ENCODE measurements at regions not wholly inside any gene's neighbourhood (a gene's known extent, or its start where the extent isn't known, plus 50 kb on each side); places are given as distances from the start of the nearest gene placed in this dataset.
A peak's percentile ranks its signal among the peaks of the same experiment; 100 is the strongest.

DNA sequence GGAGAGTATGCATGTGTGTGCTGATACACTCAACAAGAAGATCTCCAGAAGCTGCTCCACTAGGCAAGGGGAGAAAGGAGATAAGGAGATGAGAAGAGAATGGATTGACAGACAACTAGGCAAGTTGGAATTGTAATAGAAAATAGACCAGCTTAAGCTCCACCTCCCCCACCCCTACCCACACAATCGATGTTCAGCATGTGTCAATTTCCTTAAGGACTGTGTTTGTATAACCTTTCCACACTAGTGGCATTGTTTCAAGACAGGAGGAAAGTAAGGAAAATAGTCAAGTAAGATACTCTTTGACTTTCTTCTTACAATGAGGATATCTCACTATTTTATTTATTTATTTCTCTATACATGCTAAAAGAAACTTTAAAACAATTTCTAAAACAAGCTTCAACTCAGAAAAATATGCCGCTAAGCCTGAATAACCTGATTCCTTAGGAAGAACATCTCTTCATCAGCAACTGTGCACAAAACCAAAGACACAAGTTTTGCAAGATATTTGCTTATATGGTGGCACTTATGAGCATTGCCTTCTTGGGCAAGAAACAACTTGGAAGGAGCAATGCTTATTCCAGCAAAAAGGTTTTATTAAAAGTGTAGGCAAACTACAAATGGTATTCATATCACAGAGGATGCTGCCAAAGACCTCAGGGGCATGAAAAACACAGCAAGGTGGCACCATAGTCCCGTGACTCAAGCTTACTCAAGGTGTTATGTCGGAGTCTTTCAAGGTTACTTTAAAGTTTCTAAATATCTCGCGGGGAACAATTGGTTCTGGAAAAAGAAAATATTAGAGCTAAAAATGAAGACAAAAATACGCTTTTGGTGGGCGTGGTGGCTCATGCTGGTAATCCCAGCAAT is 249.1 kb downstream of the COL12A1 start:
- no peak for DNase-seq (ENCODE audit: low read depth in 2 of 3, low spot score in 2 of 3)

DNA sequence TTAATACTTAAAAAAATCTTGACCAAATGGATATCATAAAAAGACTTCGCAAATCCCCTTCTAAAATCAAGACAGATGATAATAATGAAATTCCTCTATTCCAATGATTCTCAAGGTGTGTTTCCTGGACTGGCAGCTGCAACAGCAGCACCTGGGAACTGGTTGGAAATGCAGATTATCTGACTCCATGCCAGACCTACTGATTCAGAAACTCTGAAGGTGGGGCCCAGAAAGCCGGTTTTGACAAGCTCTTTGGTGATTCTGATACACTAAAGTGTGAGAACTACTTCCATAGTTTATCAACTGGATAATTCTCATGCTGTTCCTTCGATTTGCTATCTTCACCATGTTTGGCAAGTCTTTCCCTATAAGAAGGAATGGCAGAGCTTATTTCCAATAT is 252.1 kb downstream of the COL12A1 start:
- no peak for DNase-seq (ENCODE audit: low read depth in 2 of 3, low spot score in 2 of 3)

DNA sequence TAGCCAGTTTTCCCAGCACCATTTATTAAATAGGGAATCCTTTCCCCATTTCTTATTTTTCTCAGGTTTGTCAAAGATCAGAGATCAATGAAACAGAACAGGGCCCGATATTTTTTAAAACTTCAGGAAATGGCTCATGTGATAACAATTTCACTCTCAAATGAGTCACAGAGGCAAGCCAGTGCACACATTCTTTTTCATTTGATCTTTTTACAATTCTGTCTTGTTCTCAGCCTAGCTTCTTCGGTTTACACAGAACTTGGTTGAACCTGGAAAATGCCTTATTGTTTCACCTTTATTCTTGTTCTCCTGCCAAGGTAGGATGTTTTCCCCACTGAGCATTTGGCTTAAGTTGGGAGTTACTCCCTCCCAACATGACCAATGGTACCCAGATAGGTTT is 258.9 kb downstream of the COL12A1 start:
- DNase-seq (ENCODE audit: low read depth in 2 of 3, low spot score in 2 of 3): no peak

DNA sequence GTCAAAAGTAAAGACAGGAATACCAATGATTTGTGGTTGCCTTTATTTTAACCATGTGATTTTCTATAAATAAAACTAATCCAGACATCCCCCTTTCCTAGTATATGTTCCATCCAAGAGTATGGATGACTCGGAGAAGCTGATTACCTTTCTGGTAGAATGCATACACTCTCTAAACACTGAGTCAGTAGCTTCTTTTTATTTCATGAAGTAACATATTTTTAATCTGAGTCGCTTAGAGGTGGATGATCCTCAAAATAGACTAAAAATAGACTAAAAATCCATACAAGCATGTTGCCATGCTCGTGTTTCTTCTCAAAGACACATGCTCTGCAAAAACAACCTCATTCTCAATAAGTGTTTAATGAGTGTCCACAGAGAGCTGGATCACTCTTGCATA is 263.7 kb downstream of the COL12A1 start:
- no peak for DNase-seq (ENCODE audit: low read depth in 2 of 3, low spot score in 2 of 3)

DNA sequence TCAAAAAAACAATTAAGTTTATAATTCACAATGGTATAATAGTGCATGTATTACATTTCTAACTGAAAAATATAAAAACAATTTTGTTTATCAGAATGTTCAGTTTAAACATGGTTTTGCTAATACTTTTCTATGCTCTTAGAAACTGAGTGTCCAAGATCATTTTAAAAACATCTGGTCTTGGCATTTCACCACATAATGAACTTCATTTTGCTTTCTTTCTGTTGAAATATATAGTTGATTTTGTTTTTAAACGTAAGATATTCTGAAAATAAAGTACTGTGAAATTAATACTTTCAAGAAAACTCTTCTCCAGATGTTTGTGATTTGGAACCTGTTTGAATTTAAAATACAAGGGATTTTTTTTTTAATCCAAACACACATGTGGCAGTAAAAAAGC is 264.4 kb downstream of the COL12A1 start:
- no peak for DNase-seq (ENCODE audit: low read depth in 2 of 3, low spot score in 2 of 3)

DNA sequence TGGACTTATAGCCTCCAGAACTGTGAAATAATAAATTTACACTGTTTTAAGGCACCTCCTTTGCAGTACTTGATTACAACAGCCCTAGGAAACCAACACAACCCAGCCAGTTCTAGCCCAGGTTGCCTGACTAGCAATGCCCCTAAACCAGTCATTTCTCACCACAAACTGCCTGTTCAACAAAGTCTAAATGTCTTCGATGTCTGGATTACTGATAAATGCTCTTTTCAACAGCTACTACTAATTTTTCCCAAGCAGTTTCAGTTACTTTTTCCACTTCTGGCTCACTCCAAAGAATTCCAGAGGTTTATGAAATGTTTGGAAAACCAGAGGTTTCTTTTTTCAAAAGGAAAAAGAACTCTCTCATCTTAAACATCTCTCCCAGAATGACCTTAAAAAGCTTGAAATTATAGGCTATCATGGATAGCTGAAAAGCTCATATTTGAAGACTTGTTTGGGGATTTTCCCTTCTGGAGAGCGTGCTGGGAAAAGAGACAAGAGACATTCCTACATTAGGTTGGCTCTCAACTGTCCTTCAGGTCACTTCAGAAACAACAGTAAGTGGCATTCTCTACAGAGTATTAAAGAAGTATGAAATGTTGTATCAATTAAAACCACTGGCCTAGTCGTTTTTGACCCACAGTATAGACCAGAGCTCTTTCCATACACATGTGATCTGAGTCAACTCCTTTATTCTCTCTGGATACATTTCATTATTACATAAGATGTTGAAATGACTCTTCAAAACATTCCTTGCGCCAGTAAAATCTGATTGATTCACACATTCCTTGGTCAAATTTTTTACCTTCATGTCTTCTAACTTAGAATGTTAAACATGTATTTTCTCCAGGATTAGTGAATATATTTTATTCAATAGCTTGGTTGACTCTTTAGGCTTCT is 265.9 kb downstream of the COL12A1 start:
- DNase-seq (ENCODE audit: low read depth in 2 of 3, low spot score in 2 of 3): no peak

DNA sequence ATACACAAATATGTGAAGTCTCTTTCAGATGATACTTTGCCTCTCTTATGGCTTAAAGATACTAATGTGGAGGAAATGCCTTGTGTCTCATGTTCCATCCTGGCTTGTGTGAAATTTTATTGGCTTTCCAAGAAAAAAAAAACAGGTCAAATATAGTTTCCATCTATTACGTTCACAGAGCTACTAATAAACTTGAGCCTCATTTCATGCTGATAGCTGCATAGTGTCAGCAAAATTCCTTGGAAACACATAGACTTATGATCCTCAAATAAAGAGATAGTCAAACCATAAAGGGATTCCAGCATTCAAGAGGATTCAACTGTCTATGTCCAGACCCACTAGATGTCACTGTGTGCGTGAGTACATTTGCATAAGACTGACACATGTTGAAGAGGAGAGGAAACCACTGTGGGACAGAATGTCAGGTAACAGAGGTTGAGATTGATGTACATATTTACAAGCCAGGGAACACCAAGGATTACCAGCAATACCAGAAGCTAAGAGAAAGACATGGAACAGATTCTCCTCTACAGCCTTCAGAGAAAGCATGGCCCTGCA is 266.6 kb downstream of the COL12A1 start:
- no peak for DNase-seq (ENCODE audit: low read depth in 2 of 3, low spot score in 2 of 3)

DNA sequence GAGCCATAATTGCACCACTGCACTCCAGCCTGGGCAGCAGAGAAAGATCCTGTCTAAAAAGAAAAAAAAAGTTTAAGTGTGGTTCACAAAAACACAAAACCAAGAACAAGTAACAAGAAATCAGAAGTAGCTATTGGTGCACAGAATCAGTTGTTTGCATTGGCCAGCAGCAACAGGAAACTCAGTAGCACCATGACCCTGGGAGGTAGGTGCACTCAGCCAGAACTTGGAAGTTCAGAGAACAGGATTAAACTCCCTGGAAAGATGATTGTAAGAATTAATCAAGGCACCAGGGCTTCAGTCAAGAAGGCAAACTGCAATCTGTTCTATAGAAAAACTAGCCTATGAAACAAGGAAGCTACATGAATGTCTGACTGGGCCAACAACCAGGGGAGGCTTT is 267.9 kb downstream of the COL12A1 start:
- no peak for DNase-seq (ENCODE audit: low read depth in 2 of 3, low spot score in 2 of 3)

DNA sequence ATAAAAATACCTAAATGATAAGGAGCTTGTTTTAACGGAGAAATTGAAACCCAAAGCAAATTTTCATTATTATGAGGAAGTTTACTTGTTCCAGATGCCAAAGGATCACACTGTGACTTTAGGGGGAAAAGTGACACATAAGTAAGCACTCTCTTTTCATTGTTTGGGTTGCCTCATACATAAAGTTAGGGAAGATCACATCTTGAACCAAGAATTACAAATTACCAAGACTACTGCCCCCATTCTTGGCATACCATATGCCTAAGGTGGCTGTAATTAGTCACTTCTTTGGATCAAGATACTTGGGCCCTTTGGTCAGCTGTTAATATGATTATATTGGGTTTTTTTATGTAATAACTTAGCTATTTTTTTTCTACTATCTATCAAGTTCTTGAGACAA is 269.0 kb downstream of the COL12A1 start:
- no peak for DNase-seq (ENCODE audit: low read depth in 2 of 3, low spot score in 2 of 3)

DNA sequence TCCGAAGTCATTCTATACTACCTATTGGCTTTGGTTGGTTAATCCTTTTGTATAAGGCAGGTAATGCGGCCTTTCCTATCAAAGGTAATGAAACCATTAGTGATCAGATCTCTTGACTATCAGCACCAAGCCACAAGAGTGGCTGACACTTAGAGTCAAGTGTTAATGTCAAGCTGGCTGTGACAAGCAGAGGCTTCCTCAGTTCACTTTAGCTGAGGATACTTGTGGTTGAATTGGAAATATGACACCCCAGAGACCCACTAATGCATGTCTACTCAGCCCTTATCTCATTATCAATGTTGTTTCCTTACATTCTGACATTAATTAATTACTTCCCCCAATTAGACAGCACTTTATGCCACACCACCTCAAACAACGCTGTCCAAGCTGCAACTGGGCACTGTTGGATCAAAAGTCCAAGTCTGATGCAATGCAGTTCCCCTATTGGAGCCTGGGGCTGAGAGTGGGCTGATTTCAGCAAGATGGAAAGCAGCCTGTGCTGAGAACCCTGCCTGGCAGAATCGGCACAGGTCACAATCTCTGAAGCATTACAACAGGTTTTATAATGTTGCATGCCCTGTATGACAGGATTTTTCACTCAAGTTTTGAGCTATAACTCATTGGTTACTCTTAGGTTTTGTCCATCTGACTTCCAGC is 273.5 kb downstream of the COL12A1 start:
- DNase-seq (ENCODE audit: low read depth in 2 of 3, low spot score in 2 of 3): peak in 1 of 3 donors; percentile 8

DNA sequence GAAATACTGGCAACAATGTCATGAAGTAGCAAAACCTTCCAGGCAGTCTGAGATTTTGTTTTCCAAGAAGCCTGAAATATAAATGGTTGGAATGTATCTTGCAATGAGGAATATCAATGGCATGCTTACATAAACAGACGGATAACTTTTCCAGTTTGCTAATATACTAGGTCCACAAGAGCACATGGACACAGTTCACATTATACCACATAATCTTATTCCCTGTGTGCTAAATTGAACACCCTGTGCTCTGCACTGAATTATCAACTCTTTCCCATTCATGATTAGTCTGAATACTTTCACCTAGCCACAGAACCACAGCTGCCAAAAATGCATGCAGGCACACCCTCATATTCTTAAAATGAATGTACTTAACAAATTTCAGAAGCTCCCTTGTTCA is 274.3 kb downstream of the COL12A1 start:
- DNase-seq (ENCODE audit: low read depth in 2 of 3, low spot score in 2 of 3): no peak

DNA sequence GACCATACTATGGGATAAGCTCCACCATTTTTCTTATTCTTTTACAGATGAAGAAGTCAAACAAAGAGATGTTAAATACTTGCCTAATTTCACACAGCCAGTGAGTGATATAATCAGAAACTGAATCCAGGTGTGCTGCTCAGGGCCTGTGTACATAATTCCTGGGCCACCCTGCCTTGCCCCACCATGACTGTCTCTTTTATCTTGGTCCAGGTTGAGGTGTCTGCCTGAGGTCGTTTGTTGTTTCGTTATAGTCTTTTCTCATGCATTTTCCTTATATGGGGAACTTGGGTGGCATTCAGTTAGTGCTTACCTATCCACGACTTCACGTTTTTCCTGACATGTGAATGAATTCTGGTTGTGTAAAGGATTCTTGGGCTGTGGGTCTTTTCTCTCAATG is 277.6 kb downstream of the COL12A1 start:
- no peak for DNase-seq (ENCODE audit: low read depth in 2 of 3, low spot score in 2 of 3)

DNA sequence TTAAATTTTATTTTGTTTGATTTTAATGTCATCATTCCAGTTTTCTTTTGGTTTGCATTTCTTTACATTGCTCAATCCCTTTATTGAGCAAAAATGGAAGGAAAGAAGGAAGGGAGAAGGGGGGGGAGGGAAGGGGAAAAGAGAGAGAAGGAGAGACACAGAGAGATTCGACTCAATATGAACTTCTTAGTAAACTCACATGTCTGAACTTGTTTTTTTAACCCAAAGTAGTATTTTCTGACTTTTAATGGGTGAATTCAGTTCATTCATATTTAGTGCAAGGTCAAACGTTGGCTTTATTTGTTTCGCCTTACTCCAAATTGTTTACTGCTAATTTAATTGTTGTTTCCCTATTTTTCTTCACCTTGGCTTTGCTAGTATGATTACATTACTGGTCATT is 278.6 kb downstream of the COL12A1 start:
- DNase-seq (ENCODE audit: low read depth in 2 of 3, low spot score in 2 of 3): no peak

DNA sequence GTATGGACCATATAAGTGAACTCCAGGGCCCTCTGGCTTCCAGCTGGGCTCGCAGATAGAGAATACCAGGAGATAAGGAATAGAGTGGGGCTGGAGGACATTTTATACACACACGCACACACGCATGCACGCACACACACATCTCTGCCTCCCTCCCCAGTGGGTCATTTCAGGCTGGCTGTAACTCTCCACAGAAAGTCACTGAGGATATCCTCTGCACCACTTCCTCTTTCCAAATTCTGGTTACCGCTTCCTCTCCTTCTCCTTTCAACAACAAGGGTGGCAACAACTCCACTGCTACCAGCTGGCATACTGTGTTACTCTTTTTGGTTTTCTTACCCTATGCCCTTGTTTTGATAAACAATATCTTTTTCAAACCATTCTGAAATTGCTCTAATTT is 280.2 kb downstream of the COL12A1 start:
- DNase-seq (ENCODE audit: low read depth in 2 of 3, low spot score in 2 of 3): peak in 2 of 3 donors; percentile 60 to 86

DNA sequence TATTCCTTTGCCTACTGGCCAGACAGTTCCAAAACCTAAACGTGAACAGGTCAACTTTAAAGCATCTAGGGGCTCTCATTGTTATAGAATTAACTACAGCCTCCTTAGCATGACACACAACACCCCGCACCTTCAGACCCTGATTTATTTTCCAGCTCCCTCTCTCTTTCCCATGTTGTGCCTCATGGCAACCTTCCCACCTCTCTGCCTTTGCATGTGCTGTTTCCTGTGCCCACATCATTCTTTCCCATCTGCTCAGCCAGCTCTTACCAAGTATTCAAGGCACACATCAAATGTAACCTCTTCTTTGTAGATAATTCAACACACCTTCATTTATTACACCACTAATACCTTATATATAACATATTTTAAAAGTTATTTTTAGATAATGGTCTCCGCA is 291.0 kb downstream of the COL12A1 start:
- no peak for DNase-seq (ENCODE audit: low read depth in 2 of 3, low spot score in 2 of 3)

DNA sequence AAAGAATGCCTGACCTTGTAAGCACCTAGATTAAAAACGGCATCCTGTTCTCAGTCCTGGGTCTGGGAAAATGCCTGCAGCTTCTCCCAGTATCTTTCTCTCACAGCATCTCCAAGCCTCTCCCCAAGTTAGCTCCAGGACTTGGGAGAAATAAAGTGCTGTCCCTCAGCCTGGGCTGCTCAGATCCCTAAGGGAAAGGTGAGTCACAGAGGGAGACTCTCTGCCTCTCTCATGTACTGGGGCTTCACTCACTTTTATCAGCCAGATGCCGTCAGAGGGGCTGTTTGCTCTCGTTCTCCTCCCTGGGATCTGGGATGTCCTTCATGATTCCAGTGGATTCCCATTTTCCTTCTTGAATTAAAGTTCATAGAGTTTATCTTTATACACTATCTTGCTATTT is 293.6 kb downstream of the COL12A1 start:
- no peak for DNase-seq (ENCODE audit: low read depth in 2 of 3, low spot score in 2 of 3)

DNA sequence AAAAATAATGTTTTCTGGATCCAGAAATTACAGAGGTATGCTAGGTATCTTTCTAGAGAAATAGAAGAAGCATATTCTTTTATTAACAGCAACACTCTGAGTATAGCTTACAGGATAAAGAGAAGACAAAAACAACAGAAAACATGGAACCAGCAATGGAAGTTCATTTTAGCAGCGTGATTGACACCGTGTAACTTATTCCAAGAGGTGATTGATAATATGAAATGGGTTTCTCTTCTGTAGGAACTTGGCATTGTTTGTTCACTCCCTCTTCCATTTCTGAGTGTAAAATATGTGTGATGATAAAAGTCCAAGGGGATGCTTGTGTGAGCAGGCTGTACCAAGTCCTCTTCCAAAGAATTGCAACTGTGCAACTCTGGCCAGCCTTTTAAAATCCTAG is 303.0 kb downstream of the COL12A1 start:
- no peak for DNase-seq (ENCODE audit: low read depth in 2 of 3, low spot score in 2 of 3)

DNA sequence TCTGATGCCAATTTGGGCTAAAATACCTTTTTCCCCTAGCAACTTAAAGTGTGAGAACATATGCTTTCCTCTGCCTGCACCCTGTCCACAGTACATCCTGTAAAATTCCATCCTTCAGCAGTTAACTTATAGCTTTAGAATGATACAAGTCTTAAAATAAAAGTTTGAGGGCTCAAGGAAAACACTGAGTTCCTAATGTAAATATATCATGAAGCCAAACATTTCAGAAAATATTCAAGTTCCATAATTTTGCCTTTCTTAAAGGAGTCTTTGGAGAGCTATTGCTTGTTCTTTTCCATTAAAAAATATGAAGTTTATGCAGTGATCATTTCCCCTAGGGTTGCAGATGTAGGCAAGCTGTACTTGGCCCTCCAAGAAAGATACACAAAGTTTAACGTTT is 303.8 kb downstream of the COL12A1 start:
- no peak for DNase-seq (ENCODE audit: low read depth in 2 of 3, low spot score in 2 of 3)

DNA sequence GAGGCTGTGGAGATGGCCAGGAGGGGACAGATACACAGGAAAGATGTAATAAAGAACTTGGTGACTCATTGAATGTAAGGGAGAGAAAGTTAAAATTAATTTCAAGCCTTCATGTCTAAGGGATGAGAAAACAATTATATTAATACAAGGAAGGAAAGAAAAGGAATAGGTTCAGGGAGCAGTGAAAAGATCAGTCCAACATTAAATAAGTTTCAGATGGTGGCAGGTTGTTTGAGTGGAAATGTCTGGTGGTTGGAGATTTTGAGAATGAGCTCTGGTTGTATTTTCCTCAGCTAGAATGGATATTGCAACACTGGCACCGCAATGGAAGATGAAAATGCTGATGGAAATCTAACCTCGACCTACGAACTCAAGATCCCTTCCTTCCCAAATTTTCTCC is 304.3 kb downstream of the COL12A1 start:
- no peak for DNase-seq (ENCODE audit: low read depth in 2 of 3, low spot score in 2 of 3)

DNA sequence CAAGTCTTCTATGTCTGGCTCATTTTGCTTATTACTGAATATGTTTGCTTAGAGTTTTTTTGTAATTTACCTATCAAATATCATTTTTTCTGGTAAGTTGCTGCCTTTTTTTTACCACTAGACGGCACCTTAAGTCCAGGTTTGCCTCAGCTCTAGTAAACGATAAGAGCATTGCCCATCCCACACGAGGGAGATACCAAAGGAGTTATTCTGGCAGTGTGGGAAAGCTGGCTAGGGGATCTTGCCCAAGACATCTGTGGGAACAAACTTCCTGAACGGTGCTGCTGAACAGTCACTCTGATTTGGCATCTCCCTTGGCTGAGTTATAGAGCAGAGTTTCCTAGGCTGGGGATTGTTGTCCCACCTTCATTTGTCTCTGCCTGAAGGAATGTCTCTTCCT is 306.4 kb downstream of the COL12A1 start:
- DNase-seq (ENCODE audit: low read depth in 2 of 3, low spot score in 2 of 3): no peak

DNA sequence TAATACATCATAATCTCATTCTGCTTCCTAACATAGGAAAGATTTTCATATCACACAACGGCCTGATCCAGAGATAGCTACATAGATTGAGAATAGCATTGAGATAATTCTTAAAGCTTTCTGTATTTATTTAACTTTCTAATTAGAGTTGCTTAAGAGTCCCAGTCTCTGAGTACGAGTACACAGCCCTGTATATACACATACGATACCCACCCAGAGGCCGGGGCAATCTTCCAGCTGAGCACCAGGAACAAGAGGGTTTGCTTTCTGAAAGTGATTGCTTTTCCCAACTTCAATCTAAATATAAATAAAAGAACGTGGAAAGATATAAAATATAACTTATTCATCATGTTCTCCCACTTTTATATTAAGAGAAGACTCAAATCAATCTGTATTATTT is 313.8 kb downstream of the COL12A1 start:
- no peak for DNase-seq (ENCODE audit: low read depth in 2 of 3, low spot score in 2 of 3)

Measured in hematopoietic multipotent progenitor cell (in vitro differentiated cells).